ENCODE measurements at regions not wholly inside any gene's neighbourhood (a gene's known extent, or its start where the extent isn't known, plus 50 kb on each side); places are given as distances from the start of the nearest gene placed in this dataset.

- H3K27ac ChIP-seq = no peak overlapping the region
- no peak for ATAC-seq
- H3K27me3 ChIP-seq = no peaks in the 10 kb centered on the region
- intact Hi-C loops (cut with DNase I) = no loop called here
- no peak for TF ChIP-seq CTCF (IDR thresholded peaks at IDR 0.05)
- H3K36me3 ChIP-seq = no peaks in the 10 kb centered on the region
- H3K4me3 ChIP-seq = no peak overlapping the region
- H3K9me3 ChIP-seq = no peaks in the 10 kb centered on the region
- H3K4me1 ChIP-seq = peaks cover 4% of the 10 kb centered on the region
- DNase-seq = no peak
Measured at GRCh38 chr22:27509132-27509920, 292.2 kb downstream of the MN1 start.

GRCh38 chr22:27510024-27510423 lies 291.5 kb downstream of the MN1 start:
- Histone ChIP-seq H3K4me3 (no peak overlapping the region), H3K9me3 (no peaks in the 10 kb centered on the region), H3K27ac (no peak overlapping the region), H3K4me1 (peaks cover 4% of the 10 kb centered on the region), H3K36me3 (no peaks in the 10 kb centered on the region), H3K27me3 (no peaks in the 10 kb centered on the region)
- DNase-seq = no peak
- intact Hi-C loops (cut with DNase I) = no loop called here
- no peak for ATAC-seq
- TF ChIP-seq CTCF (IDR thresholded peaks at IDR 0.05) = no peak

- Histone ChIP-seq H3K4me1 (peaks cover 4% of the 10 kb centered on the region), H3K4me3 (no peak overlapping the region), H3K36me3 (no peaks in the 10 kb centered on the region), H3K27me3 (no peaks in the 10 kb centered on the region), H3K27ac (peak overlapping the region; percentile 55), H3K9me3 (no peaks in the 10 kb centered on the region)
- TF ChIP-seq CTCF (IDR thresholded peaks at IDR 0.05) = no peak
- intact Hi-C loops (cut with DNase I) = no loop called here
- DNase-seq (no peak), ATAC-seq (peak; percentile 84)
Measured at GRCh38 chr22:27512283-27512761, 289.2 kb downstream of the MN1 start.

GRCh38 chr22:27513021-27513420 lies 288.5 kb downstream of the MN1 start:
- Histone ChIP-seq H3K36me3 (no peaks in the 10 kb centered on the region), H3K9me3 (no peaks in the 10 kb centered on the region), H3K27ac (no peak overlapping the region), H3K4me3 (no peak overlapping the region), H3K4me1 (peaks cover 4% of the 10 kb centered on the region), H3K27me3 (no peaks in the 10 kb centered on the region)
- intact Hi-C loops (cut with DNase I) = no loop called here
- DNase-seq (no peak), ATAC-seq (no peak)
- TF ChIP-seq CTCF (IDR thresholded peaks at IDR 0.05) = no peak

- Histone ChIP-seq H3K9me3 (no peaks in the 10 kb centered on the region), H3K4me3 (no peak overlapping the region), H3K36me3 (no peaks in the 10 kb centered on the region), H3K4me1 (peaks cover 4% of the 10 kb centered on the region), H3K27ac (no peak overlapping the region), H3K27me3 (no peaks in the 10 kb centered on the region)
- TF ChIP-seq CTCF (IDR thresholded peaks at IDR 0.05) = no peak
- intact Hi-C loops (cut with DNase I) = no loop called here
- DNase-seq (no peak), ATAC-seq (no peak)
Measured at GRCh38 chr22:27514601-27515523, 286.7 kb downstream of the MN1 start.
